ENCODE measurements at regions not wholly inside any gene's neighbourhood (a gene's known extent, or its start where the extent isn't known, plus 50 kb on each side); places are given as distances from the start of the nearest gene placed in this dataset.
"Not testable (repeated sequence)": the region's sequence is repeated elsewhere in the genome, so short reads cannot be mapped to it uniquely, and the experiment has no call there.

DNA sequence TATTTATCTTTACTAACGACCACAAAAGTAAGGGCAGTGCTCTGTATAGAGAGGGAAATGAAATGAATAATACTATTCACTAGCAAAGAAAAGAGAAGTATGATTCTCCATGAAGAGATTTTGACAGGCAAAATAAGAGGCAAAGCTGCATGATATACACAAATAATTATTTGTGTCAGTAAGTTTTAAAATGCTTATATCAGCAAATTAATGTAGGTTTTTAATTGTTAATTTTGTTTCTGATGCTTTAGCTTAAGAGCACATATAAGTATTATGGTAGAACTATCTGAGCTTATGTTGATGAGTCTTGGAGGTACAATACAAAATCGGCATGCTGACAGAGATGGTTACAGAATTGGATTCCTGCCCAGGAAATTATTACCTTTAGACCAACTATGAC lies 383.1 kb upstream of the VSTM2A start:
- Mint-ChIP-seq H3K4me1 (no peaks in the 10 kb centered on the region), H3K36me3 (no peaks in the 10 kb centered on the region), H3K27me3 (no peaks in the 10 kb centered on the region), H3K27ac (no peak overlapping the region), H3K9me3 (peaks cover 12% of the 10 kb centered on the region), H3K4me3 (no peak overlapping the region)
- no peak for DNase-seq (ENCODE audit: low spot score in 2 of 2)
- ATAC-seq (ENCODE audit: low read depth), result no peak

DNA sequence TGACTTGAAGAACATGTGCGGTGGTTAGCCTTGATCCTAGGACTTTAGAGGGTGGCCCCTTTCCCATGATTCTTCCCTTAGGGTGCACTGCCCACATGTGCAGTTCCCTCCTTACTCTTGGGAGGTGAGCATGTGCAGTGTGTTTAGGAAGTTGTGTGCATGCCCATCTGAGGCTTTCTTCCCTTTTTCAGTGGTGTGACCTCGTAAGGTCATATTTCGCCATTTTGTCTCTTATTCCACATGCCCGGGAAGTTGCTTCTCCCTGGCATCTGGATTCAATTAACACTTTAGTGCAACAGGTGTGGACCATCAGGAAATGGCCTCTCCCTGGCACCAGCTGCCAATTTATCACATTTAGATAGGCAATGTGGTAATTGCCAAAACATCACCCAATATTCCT lies 380.6 kb upstream of the VSTM2A start:
- no peak for DNase-seq (ENCODE audit: low spot score in 2 of 2)
- Mint-ChIP-seq H3K27me3 (no peaks in the 10 kb centered on the region), H3K27ac (no peak overlapping the region), H3K9me3 (peaks cover 12% of the 10 kb centered on the region), H3K36me3 (no peaks in the 10 kb centered on the region), H3K4me1 (no peaks in the 10 kb centered on the region), H3K4me3 (no peak overlapping the region)
- ATAC-seq (ENCODE audit: low read depth), result no peak

DNA sequence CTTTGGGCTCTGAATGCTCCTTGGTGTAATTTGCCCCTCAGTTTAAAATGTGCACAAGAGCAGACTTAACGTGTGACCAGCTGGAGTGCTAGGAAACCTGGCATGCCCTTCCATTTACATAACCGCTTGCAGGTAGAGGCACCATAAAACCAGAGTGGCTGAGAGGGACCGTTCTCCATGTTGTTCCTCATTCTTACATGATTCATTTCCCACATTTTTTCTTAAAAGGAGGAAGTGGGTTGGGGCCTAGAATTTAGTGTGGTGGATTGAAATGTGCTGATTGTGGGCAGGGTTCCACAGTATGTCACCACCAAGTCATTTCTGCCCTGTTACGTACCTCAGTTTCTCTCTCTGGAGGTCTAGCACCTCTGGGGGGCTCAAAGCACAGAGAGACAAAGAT lies 375.8 kb upstream of the VSTM2A start:
- Mint-ChIP-seq H3K27me3 (no peaks in the 10 kb centered on the region), H3K27ac (no peak overlapping the region), H3K4me3 (no peak overlapping the region), H3K9me3 (peaks cover 8% of the 10 kb centered on the region), H3K4me1 (no peaks in the 10 kb centered on the region), H3K36me3 (no peaks in the 10 kb centered on the region)
- ATAC-seq (ENCODE audit: low read depth) (no peak), DNase-seq (ENCODE audit: low spot score in 2 of 2) (no peak)

DNA sequence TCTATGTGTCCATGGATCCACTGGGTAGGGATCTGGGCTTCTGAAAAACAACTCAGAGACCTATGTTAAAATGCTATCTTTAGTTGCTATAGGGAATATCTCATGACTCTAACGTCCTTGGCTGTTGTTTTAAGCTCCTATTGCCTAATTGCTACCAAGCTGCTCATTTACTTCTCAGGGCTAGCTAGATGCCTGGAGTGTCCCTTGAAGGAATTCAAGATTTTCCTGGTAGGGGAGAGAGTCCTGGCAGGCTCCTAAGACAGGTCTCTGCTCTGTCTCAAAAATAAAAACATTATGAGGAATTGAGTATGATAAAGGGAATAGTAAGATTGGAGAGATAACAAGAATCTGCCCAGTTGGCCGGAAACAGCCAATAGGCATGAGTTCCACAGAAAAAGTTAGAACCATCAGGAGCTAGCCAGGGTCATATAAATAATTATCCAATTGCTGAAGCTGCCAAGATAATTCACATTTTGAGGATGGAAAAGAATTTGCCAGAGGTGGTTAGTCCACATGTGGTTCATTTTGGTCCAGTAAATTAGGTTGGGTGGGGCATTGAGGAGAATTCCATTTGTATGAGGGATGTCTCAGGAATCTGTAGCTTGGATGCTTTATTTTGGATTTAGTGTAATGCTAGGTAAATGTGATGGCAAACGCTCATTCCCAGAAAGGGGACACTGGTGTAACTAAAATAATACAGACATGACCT lies 362.7 kb upstream of the VSTM2A start:
- Mint-ChIP-seq H3K4me3 (no peak overlapping the region), H3K27me3 (no peaks in the 10 kb centered on the region), H3K36me3 (no peaks in the 10 kb centered on the region), H3K27ac (no peak overlapping the region), H3K9me3 (peaks cover 9% of the 10 kb centered on the region), H3K4me1 (no peaks in the 10 kb centered on the region)
- no peak for ATAC-seq (ENCODE audit: low read depth)
- DNase-seq (ENCODE audit: low spot score in 2 of 2), result no peak

DNA sequence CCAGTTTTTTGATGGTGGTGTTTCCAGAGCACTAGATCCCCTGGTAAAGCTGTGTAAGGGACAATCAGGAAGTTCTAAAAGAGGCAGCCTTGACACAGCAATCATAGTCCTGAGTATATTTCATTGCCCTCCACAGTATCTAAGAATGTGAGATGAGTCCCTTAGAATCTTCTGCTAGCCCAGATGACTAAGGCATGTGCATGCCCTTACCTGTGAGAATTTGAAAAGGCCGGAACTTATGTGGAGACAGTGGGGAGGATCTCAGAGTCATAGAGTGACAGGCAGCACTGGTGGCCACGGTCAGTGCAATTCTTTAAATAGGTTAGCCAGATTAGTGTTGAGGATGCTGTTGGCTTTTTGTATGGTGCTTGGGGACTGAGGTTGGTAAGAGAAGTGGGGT lies 361.4 kb upstream of the VSTM2A start:
- H3K9me3 Mint-ChIP-seq, result peaks cover 10% of the 10 kb centered on the region
- H3K27me3 Mint-ChIP-seq, result no peaks in the 10 kb centered on the region
- ATAC-seq (ENCODE audit: low read depth) (no peak), DNase-seq (ENCODE audit: low spot score in 2 of 2) (no peak)
- H3K36me3 Mint-ChIP-seq, result no peaks in the 10 kb centered on the region
- H3K4me3 Mint-ChIP-seq, result no peak overlapping the region
- no peaks in the 10 kb centered on the region for H3K4me1 Mint-ChIP-seq
- H3K27ac Mint-ChIP-seq, result no peak overlapping the region

DNA sequence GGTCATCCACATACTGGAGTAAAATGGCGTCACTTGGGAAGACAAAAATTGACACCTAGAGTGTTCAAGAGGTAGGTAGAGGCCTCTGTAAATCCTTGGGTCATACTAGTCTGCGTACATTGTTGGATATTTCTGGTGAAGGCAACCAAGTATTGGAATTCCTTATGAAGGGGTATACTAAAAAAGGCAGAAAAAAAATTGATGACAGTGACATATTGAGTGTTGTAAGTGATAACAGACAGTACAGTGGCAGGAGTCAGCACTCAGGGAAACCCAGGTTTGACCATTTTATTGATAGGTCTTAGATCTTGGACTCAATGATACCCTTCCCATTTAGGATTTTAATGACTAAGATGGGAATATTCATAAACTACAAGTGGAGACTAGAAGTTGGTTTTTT lies 359.1 kb upstream of the VSTM2A start:
- Mint-ChIP-seq H3K4me3 (no peak overlapping the region), H3K27ac (no peak overlapping the region), H3K36me3 (no peaks in the 10 kb centered on the region), H3K9me3 (peaks cover 12% of the 10 kb centered on the region), H3K4me1 (no peaks in the 10 kb centered on the region), H3K27me3 (no peaks in the 10 kb centered on the region)
- DNase-seq (ENCODE audit: low spot score in 2 of 2), result no peak
- no peak for ATAC-seq (ENCODE audit: low read depth)

DNA sequence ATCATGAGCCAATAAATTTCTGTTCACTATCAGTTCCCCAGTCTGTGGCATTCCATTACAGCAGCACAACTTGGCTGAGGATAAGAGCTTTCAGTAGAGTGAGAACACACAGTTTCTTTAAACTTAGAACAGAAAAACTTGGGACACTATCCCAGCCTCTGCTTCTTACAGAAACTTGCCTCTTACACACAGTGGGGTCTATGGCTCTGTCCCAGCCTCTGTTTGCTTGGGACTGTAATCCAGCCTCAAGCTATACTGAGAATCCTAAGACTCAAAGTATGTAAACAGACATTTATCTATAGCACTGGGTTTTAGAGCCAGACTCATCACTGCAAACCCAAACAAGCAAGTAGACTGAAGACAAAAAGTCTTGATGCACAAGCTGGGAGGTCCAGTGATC lies 355.8 kb upstream of the VSTM2A start:
- peaks cover 18% of the 10 kb centered on the region for H3K9me3 Mint-ChIP-seq
- H3K4me1 Mint-ChIP-seq, result no peaks in the 10 kb centered on the region
- DNase-seq (ENCODE audit: low spot score in 2 of 2) (no peak), ATAC-seq (ENCODE audit: low read depth) (no peak)
- no peak overlapping the region for H3K27ac Mint-ChIP-seq
- no peaks in the 10 kb centered on the region for H3K36me3 Mint-ChIP-seq
- H3K4me3 Mint-ChIP-seq, result no peak overlapping the region
- H3K27me3 Mint-ChIP-seq, result no peaks in the 10 kb centered on the region

DNA sequence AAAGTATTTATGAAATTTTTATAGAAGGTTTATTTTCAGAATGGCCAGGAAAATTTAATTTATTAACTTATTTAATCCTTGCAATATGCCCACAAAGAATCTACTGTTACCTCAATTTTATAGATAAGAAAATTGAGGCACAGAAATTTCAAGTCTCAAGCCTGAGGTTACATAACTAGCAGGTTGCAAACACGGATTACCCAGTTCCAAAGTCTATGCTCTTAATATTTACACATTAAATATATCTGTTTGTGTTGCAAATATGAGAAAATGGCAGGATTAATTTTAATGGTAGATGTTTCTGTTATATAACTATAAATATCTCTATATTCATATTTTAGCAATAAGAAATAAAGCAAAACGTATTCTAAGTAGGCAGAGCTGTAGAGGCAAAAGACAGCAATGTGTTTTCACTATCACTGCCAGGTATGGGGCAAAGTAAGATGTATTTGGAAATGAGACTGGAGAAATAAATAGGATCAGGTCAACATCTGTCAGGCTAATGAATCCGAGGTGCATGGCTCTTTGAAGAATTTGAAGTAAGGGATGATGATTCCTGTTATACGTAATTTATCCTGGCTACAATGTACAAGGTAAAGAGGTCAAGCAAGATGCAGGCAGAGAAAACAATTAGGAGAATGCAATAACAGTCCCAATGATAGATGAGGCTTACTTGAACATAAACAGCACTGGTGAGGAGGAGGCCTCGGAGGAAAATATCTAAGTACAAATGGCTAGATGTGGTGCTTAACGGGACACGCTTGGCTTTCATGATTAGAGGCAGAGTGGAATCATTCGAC lies 354.1 kb upstream of the VSTM2A start:
- no peak overlapping the region for H3K27ac Mint-ChIP-seq

DNA sequence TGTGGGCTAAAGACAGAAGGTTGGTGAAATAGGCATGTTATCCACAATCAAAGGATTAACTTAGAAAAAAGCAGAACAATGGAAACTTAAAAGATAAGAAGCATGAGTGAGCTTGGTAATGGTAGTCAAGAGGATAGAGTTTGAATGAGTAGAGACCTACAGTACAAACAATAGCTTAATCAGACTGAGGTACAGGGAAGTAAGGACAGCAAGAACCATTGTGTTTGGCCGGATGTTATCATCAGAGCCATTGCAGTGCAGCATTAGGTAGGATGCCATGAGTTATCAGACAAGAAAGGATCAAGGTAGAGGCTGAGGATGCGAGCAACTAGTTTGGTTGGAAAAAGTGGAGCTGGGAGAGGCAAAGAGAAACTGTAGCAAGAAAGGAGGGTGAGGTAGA lies 353.3 kb upstream of the VSTM2A start:
- DNase-seq (ENCODE audit: low spot score in 2 of 2) (no peak), ATAC-seq (ENCODE audit: low read depth) (no peak)
- Mint-ChIP-seq H3K36me3 (no peaks in the 10 kb centered on the region), H3K27me3 (no peaks in the 10 kb centered on the region), H3K27ac (no peak overlapping the region), H3K4me1 (no peaks in the 10 kb centered on the region), H3K4me3 (no peak overlapping the region), H3K9me3 (peaks cover 15% of the 10 kb centered on the region)

More for the DNA sequence above, 354.1 kb upstream of the VSTM2A start:
- Mint-ChIP-seq H3K4me1 (no peaks in the 10 kb centered on the region), H3K27me3 (no peaks in the 10 kb centered on the region), H3K36me3 (no peaks in the 10 kb centered on the region), H3K9me3 (peaks cover 16% of the 10 kb centered on the region), H3K4me3 (no peak overlapping the region)
- no peak for ATAC-seq (ENCODE audit: low read depth)
- no peak for DNase-seq (ENCODE audit: low spot score in 2 of 2)

DNA sequence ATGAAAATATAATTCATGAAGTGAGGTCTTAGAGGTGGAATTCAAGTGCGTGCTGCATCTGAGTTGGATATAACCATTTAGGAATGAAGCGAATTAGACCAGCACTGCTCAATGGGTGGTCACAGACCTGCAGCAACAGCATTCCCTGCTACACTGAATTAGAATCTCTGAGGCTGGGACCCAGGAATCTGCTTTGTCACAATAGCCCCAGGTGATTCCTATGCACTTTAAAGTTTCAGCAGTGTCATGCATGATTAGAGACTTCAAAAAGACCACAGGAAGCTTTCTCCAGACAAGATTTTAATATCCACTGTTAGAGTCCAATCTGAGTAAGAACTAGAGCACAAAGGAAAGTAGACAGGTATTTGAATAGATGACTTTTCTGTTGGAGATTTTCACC lies 352.8 kb upstream of the VSTM2A start:
- Mint-ChIP-seq H3K9me3 (peaks cover 15% of the 10 kb centered on the region), H3K27me3 (no peaks in the 10 kb centered on the region), H3K4me3 (no peak overlapping the region), H3K4me1 (no peaks in the 10 kb centered on the region), H3K36me3 (no peaks in the 10 kb centered on the region), H3K27ac (no peak overlapping the region)
- DNase-seq (ENCODE audit: low spot score in 2 of 2), result no peak
- no peak for ATAC-seq (ENCODE audit: low read depth)

DNA sequence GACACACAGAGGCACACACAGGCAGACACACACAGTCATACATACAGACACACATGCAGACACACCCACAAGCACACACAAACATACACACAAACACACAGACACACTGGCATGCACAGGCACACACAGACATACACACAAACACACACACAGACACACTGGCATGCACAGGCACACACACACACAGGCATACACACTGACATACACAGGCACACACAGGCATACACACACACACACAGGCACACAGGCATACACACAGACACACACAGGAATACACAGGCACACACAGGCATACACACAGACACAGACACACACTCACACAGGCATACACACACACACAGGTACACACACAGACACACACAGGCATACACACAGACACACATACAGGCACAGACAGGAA lies 340.7 kb upstream of the VSTM2A start:
- H3K4me3 Mint-ChIP-seq, result no peak overlapping the region
- ATAC-seq (ENCODE audit: low read depth) (no peak), DNase-seq (ENCODE audit: low spot score in 2 of 2) (no peak)
- no peaks in the 10 kb centered on the region for H3K4me1 Mint-ChIP-seq
- H3K36me3 Mint-ChIP-seq, result no peaks in the 10 kb centered on the region
- H3K9me3 Mint-ChIP-seq, result peaks cover 4% of the 10 kb centered on the region
- no peak overlapping the region for H3K27ac Mint-ChIP-seq
- no peaks in the 10 kb centered on the region for H3K27me3 Mint-ChIP-seq

DNA sequence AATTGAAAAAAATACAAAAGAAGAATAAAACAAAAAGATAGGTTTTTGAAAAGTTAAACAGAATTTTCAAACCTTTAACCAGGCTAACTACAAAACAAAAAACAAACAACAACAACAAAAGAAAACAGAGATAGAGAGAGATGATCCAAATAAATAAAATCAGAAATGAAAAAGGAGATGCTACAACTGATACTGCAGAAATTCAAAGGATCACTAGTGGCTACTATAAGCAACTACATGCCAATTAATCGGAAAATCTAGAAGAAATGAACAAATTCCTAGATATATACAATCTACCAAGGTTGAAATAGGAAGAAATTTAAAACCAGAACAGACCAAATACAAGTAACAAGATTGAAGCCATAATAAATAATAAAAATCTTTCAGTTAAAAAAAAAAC lies 326.8 kb upstream of the VSTM2A start:
- Mint-ChIP-seq H3K4me3 (no peak overlapping the region), H3K27ac (no peak overlapping the region), H3K9me3 (peaks cover 25% of the 10 kb centered on the region), H3K36me3 (no peaks in the 10 kb centered on the region), H3K4me1 (no peaks in the 10 kb centered on the region), H3K27me3 (no peaks in the 10 kb centered on the region)
- ATAC-seq (ENCODE audit: low read depth), result no peak
- DNase-seq (ENCODE audit: low spot score in 2 of 2), result no peak

DNA sequence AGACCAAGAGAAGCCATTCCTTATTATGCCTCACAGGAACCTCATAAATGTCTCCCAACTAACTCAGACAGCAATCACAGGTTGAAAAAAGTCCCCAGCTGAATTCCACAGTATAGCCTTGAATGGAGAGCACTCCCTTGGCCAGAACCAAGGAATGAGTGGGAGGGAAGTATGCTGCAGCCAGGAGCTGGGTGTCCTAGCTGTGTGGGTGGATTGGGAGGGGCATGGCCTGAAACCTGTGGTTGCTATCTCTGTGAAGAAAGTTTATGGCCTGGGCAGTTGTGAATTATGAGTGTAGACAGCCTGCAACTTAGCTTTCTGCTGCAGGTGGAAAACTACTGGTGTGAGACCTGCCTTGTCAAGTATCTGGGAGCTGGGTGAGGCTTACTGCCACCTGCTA lies 316.1 kb upstream of the VSTM2A start:
- not testable (repeated sequence) for ATAC-seq (ENCODE audit: low read depth); H3K9me3 Mint-ChIP-seq; H3K36me3 Mint-ChIP-seq; H3K27me3 Mint-ChIP-seq; H3K27ac Mint-ChIP-seq; H3K4me1 Mint-ChIP-seq; DNase-seq (ENCODE audit: low spot score in 2 of 2); H3K4me3 Mint-ChIP-seq

DNA sequence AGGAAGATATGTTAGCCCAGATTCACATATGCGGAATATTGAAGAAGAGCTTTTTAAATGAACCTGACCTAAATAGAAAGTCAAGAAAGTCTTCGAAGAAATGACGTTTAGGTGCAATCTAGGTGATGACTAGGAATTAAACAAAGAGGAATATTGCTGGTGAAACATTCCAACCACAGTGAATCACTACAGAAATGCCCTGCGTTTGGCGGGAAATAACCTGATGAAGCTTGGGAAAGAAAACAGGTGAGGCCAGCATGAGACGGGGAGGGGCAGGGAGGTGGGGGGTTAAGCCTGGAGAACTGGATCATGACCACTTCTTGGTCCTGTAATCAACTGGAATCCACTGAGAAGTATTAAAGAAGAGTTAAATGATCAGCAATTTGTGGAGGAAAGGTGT lies 299.4 kb upstream of the VSTM2A start:
- ATAC-seq (ENCODE audit: low read depth) (no peak), DNase-seq (ENCODE audit: low spot score in 2 of 2) (no peak)
- H3K36me3 Mint-ChIP-seq, result no peaks in the 10 kb centered on the region
- no peaks in the 10 kb centered on the region for H3K27me3 Mint-ChIP-seq
- H3K9me3 Mint-ChIP-seq, result peaks cover 10% of the 10 kb centered on the region
- no peaks in the 10 kb centered on the region for H3K4me1 Mint-ChIP-seq
- no peak overlapping the region for H3K4me3 Mint-ChIP-seq
- H3K27ac Mint-ChIP-seq, result no peak overlapping the region

DNA sequence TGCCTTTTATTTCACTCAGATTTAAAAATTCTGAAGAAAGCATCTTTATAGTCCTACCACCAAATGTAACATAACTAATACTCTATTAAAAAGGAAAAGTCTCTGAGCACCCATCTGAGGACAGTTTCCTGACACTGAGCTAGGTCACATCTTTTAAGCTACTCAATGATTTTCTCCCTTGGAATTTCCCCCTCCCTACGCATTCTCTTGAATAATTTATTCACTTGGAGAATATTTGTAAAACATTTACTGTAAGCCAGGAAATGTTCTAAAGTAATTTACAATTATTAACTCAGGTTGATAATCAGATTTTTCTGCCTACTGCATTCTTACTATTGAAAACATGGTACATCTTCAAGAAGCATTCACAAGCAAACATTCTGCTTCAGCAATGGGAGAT lies 297.2 kb upstream of the VSTM2A start:
- no peaks in the 10 kb centered on the region for H3K27me3 Mint-ChIP-seq
- H3K27ac Mint-ChIP-seq, result no peak overlapping the region
- H3K9me3 Mint-ChIP-seq, result peaks cover 8% of the 10 kb centered on the region
- no peaks in the 10 kb centered on the region for H3K4me1 Mint-ChIP-seq
- ATAC-seq (ENCODE audit: low read depth), result no peak
- no peaks in the 10 kb centered on the region for H3K36me3 Mint-ChIP-seq
- H3K4me3 Mint-ChIP-seq, result no peak overlapping the region
- no peak for DNase-seq (ENCODE audit: low spot score in 2 of 2)
